GM18907 (cell line): ENCODE measurements at regions not wholly inside any gene's neighbourhood (a gene's known extent, or its start where the extent isn't known, plus 50 kb on each side); places are given as distances from the start of the nearest gene placed in this dataset.

Source experiments
- ATAC-seq: cut with Tn5 transposase; IDR thresholded peaks from one replicate; pipeline ENCODE4 v1.9.1; 2021; ENCODE audit warnings: mild to moderate bottlenecking, moderate library complexity; ENCODE audit not compliant: unreplicated experiment

DNA sequence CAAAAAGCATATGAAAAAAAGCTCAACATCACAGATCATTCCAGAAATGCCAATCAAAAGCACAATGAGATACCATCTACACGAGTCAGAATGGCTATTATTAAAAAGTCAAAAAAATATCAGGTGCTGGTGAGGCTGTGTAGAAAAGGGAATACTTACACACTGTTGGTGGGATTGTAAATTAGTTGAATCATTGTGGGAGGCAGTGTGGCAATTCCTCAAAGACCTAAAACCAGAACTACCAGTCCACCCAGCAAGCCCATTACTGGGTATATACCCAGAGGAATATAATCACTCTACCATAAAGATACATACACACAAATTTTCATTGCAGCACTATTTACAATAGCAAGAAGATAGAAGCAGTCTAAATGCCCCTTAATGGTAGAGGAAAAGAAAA is 529.9 kb downstream of the SLITRK1 start:
- no peak for ATAC-seq

DNA sequence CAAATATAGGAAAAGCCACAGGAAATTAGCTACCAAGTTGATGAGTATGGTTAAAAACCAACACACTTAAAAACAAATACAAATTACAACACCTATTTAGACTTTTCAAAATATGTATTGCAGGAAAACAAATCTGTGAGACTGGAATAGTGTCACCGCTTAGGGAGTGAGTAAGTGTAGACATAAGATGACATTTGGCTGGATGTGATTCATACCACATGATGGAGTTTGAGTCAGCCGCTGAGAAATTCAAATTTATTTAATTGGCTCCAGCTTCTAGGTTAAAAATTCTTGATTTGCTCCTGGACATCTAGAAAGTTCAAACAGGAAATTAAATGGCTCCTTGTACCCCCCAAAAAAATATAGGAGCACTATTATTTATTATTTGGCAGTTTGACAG is 531.7 kb downstream of the SLITRK1 start:
- no peak for ATAC-seq

DNA sequence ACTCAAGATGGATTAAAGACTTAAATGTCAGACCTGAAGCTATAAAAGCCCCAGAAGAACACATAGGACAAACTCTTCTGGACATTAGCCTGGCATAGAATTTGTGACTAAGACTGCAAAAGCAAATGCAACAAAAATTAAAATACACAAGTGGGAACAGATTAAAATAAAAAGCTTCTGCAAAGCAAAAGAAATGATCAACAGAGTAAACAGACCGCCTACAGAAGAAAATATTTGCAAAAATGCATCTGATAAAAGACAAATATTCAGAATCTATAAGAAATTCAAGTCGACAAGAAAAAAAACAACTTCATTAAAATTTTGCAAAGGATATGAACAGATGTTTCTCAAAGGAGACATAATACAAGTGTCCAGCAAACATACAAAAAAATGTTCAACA is 537.8 kb downstream of the SLITRK1 start:
- no peak for ATAC-seq

DNA sequence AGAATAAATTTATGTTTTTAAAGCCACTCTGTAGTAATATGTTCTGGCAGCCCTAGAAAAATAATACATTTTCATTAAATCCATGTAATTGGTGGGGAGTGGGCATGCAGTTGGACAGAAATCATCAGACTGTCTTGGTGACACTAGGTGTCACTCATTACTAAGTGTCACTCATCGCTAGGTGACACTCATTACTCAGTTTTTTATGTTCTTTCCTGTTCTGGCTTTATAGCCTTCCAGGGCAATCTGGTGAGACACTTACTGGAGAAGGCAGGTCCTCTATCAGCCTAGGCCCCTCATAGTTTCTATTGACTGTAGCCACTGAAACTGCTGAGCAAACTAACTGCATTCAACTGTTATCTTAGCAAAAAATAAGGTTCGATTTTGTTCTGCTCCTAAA is 542.1 kb downstream of the SLITRK1 start:
- ATAC-seq: no peak

DNA sequence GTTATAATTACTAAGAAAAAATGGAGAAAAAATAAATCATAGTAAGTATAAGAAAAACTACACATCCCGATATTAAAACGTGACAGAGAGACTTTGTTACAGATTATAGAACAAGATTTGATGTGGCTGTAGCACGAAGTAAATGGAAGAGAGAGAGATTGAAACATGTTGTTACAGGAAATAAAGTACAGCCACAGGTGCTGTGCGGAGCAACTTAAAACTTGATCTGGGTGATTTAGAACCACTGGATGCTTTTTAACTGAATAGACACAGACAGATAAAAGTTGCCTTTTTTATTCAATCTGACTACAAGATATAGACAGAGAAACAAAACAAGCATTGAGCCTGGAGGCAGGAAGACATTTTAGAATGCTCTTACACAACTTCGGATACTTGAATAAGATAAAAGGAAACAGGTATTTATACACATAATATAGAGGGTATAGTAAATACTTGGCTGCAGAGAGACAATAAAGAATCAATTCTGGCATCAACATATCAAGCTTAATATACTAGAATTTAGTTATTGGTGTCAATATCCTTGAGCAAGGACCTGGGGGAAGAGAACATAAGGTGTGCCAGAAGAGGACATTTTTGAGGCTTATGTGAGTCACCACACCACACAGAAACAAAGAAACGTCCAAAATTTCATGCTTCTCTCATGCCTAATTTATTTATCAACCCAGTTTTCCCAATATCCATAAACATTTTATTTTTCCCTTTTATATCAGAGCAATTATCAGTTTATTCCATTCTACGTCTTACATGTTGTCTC is 548.5 kb downstream of the SLITRK1 start:
- ATAC-seq: no peak

DNA sequence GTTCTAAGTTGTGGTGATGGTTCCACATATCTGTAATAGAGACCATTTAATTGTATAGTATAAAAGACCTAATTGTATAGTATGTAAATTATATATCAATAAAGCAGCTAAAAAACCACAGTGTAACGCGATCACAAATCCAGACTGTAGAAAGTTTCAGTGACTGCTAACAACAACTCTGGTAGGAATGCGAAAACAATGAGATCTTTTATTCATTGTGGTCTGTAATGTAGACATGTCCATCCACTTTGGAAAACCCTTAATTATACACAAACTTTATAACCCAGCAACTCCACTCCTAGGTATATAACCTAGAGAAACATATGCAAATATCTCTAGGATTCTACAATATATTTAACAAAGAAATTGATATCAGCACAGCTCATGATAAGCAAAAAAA is 549.5 kb downstream of the SLITRK1 start:
- no peak for ATAC-seq

DNA sequence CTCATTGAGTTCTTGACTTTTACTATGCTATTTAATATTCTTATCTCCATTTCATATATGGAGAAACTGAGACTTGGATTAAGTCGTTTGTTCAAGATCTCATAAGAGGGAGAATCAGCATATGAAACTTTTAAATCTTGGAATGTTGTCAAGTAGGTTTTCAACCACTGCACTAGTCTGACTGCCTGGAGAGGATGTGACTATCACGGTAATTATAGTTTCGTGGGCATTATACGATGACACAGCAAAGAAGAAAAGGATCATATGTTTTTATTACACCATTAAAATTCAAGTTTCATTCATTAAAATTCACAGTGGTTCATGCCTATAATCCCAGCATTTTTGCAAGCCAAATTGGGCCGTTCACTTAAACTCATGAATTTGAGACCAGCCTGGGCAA is 555.2 kb downstream of the SLITRK1 start:
- no peak for ATAC-seq

DNA sequence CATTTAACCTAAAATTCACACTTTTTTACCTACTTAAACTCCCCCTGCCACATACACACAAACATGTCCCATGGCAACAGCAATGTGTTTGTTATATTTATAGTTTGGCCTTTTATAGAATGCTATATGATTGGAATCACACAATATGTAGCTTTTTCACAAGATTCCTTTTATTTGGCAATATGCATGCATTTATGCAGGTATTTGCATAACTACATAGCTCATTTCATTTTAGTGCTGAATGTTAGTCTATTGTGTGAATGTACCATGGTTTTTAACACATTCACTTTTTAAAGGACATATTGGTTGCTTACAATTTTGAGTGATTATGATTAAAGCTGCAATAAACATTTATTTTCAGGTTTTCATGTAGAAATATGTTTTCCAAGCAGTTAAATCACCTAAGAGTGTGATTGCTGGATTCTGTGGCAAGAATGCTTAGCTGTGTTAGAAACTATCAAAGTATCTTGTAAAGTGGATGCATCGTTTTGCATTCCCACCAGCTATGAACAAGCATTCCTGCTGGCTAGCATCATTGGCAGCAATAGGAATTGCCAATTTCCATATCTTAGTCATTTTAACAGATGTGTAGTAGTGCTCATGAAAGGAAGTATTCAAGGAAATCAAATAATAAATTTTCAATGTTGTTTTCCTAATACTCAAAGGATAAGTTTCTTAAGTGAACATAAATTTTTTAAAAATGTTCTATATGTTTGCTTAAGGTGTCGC is 557.0 kb downstream of the SLITRK1 start:
- ATAC-seq: no peak

DNA sequence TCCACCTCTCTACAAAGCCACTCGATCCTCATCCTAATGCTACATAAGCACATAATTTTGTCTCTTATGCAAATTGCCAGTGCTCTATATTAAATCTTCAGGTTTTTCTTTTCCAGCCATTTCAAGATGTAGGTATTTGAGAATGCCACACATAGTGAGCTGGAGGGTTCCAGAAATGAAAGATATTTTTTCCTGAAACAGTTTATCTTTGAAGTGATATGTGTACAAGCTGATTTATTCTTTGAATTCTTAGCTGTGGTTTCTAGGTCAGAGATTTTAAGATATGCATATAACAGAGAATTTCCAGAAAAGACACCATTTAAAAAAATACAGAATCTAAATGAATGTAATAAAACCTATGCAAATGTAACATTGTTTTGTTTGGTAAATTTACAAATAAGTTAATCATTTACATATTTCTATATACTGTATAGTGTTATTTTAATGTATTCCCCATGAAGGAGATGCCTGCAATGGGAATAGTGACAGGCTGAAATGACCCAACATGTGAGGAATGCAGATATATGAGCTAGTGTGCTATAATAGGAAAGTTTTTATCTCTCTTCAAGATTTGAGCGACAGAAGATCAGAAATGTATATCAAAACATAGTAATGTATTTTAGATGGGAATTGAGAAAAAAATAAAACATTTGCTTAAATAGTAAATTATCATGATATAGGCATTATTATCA is 570.2 kb downstream of the SLITRK1 start:
- ATAC-seq: no peak

DNA sequence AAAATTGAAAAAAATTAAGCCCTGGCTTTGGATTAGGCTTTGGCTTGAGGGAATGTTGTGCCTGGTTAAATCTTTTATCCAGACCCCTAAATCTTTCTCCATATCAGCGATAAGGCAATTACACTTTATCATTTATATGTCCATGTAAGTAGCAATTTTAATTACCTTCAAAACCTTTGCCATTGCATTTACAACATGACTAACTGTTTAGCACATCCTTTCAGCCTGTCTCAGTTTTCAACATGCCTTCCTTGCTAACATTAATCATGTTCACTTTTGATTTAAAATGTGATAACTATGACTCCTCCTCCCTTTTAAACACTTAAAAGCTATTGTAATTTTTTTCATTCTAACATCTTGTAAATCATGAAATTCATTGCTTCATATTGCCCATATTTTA is 583.7 kb downstream of the SLITRK1 start:
- no peak for ATAC-seq

DNA sequence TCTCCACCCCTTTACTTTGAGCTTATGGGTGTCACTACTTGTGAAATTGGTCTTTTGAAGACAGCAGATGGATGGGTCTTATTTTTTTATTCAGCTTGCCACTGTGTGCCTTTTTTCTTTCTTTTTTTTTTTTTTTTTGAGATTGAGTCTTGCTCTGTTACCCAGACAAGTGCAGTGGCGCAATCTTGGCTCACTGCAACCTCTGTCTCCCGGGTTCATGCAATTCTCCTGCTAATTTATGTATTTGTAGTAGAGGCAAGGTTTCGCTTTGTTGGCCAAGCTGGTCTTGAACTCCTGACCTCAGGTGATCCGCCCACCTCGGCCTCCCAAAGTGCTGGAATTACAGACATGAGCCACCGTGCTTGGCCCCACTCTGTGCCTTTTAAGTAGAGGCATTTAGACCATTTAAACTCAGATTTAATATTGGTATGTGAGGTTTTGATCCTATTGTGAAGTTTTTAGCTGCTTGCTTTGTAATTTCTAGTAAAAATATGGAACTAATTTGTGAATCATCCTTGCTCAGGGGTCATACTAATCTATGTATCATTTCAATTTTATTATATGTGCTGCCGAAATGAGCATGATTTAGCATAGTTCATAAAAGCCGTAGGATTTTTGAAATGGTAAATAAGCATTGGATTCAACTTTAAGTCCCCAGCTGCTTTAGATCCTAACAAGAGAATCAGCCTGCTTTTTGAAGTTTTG is 584.5 kb downstream of the SLITRK1 start:
- ATAC-seq: no peak

DNA sequence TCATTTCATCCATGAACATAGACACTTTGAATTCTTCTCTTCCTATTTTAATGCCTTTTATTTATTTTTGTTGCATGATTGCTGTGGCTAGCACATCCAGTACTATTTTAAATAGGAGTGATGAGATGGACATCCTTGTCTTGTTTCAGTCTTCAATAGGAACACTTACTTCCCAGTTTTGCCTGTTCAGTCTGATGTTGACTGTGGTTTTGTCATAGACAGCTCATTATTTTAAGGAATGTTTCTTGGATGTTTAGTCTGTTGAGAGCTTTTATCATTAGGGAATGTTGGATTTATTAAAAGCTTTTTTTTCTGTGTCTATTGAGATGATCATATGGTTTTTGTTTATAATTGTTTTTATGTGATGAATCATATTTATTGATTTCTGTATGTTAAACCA is 586.6 kb downstream of the SLITRK1 start:
- no peak for ATAC-seq

DNA sequence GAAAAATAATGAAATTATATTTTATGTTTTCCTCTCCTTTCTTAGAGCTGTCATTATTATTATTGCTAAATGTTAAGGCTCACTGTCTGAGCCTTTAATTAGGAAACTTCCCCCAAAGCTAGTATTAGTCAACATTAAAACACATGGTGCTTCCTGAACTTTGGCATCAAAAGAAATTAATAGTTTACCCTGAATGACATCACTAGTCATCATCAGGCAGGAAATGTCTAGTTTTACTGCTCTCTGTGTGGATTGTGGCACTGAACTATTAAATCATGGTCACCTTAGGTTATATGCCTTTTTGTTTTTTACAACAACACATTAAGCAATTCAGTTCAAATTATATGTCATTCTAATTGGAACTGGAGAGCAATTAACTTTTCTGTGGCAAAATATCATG is 595.5 kb downstream of the SLITRK1 start:
- ATAC-seq: no peak

DNA sequence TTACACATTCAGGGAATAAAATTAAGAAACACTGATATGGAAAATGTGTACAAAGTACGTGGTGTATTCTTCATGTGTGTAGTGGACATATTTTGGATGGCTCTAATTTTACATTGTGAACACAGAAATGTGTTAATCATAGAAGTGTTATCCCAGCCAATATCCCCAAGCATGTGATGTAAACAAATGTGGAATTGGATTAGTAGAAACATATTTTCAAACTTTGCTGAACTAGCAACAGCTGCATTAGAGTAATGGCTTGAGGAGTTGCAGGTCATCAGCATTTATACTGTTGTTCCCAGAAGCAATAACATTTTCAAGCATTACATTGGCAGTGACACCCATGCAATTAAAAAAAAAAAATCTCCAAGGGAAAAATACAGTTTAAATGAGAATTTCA is 600.6 kb downstream of the SLITRK1 start:
- ATAC-seq: no peak

DNA sequence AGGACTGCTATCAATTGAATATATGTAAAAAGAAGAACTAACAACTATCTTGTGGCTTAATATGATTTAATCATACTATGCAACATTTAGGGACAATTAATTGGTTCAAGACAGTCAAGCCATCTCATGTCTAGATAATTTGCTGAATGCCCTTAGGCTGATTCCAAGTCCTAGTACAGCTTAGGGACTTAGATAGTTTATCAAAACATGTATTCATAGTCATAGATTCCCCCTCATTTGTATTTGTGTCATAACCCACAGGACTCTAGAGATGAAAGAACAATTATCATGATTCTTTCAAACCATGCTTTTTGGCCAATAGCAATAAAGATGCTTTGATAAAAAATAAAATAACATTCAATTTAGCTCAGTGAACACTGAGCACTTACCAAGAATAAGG is 607.6 kb downstream of the SLITRK1 start:
- ATAC-seq: no peak

DNA sequence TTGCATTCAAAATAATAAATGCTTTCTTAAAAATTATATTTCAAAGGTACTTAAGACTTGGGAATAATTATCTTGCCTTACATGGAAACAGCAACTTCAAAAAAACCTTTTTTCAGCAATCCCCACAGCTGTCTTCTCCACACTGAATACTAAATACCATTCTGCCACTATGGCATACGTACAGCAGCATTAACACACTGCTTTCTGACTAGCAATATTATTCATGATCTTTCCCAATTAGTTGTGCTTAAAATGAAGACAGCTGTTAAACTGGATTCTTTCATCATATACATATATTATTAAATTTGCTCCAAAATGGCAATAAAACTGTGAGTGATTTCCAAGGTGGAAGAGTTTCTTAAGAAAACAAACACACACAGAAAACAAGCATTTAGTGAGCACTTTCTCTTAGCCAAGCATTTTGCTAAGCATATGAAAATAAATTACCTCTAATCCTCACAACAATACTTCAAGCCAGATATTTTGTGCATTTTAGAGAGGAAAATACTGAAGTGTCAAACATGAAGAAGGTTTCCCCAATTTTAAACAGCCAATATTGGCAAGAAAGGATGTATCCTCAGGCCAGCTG is 609.5 kb downstream of the SLITRK1 start:
- no peak for ATAC-seq

DNA sequence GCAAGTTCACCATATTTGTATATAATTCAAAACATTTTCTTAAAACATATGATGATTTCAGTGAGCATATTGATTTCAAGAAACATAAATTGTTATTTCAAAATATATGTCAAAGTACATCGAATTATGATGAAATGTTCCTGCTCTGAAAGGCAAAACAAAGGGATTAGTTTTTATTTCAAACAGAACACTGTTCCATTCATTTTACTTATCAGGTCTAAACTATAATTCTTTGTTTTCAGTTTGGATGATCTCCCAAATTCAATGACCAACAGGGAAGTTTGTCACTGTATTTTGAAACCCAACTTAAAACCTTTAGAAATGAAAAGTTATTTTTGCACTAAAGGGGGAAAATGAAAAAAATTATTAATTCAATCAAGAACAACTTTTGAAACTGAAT is 610.2 kb downstream of the SLITRK1 start:
- no peak for ATAC-seq

DNA sequence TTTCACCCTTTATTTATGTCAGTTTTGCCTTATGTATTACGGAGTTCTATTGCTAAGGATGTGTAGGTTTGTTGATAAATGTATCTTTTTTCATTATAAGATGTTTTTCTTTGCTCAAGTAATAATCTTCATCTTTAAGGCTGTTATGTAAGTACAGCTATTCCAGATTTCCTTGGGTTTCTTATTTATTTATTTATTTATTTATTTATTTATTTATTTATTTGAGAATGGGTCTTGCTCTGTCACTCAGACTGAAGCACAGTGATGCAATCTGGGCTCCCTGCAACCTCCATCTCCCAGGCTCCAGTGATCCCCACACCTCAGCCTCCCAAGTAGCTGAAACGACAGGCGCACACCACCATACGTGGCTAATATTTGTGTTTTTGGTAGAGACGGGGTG is 617.0 kb downstream of the SLITRK1 start:
- ATAC-seq: no peak

DNA sequence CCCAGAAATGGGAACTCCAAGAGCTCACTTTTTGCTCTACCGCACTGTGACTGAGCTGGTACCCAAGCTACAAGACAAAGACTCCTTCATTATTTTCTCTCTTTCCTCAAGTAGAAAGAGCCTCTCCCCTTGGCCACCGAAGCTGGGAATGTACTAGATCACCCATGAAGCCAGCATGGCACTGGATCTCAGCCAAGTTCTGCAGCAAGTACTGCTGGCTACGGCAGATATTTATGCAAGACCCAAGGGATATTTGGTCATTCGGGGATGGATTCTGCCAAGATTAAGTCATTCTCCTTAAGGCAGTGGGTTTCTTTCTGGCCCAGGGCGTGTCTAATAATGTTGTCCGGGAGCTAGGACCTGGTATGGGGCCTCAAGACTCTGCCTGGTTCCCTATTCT is 633.5 kb downstream of the SLITRK1 start:
- no peak for ATAC-seq

DNA sequence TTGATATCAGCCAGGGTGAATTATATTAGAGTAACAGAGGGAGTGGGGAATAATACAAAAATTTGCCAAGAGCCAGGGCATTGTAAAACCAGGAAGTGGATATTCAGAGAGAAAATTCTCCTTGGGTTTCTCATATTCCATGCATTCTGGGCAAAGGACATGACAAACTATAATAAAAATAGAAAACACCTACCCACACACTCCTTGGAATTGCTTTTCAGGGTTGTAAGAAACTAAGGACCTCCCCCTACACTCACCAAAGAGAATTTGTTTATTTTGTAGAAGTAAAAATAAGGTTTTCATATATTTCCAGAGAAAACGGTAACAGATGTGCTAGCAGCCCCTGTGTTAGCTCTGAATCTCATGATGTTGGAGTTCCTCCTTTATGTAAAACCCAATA is 649.6 kb downstream of the SLITRK1 start:
- ATAC-seq: no peak
